ENCODE measurements at regions not wholly inside any gene's neighbourhood (a gene's known extent, or its start where the extent isn't known, plus 50 kb on each side); places are given as distances from the start of the nearest gene placed in this dataset.

DNA sequence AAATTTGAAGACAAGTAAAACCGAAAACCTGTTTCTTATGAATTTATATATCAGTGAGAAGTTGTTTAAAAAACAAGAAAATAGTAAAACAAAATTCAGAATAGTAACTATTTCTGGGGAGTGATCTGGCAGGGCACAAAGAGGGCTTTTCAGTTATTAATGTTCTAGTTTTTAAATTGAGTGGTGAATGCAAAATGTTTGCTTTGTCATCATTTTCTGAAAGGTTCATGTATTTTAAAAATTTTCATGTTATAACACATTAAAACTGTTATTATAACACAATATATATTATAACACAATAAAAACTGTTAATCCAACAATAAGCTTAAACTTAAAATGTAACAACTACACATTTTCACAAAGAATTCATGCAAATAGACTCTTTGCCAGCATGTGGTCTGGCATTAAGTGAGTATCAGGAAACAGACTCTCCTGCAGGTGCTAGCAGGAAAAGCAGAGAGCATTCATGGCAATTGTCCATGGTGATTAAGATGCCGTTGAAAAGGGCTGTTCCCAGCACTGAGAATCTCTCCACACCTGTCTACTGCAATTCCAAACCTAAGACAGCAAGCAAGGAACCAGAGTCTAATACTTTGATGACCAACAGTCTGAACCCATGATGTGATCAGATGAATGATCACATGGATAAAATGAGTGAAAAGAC is 204.9 kb downstream of the TBX15 start:
- H3K27me3 ChIP-seq (ENCODE audit: insufficient read depth, low read length), result no peaks in the 10 kb centered on the region
- H3K36me3 ChIP-seq (ENCODE audit: insufficient read depth, low read length), result no peaks in the 10 kb centered on the region
- no peaks in the 10 kb centered on the region for H3K4me1 ChIP-seq (ENCODE audit: insufficient read depth, low read length, severe bottlenecking)
- H3K4me2 ChIP-seq (ENCODE audit: low read length), result no peak overlapping the region
- no peak overlapping the region for H3K27ac ChIP-seq (ENCODE audit: low read depth, low read length, poor library complexity, severe bottlenecking)
- TF ChIP-seq, protein P1, sequence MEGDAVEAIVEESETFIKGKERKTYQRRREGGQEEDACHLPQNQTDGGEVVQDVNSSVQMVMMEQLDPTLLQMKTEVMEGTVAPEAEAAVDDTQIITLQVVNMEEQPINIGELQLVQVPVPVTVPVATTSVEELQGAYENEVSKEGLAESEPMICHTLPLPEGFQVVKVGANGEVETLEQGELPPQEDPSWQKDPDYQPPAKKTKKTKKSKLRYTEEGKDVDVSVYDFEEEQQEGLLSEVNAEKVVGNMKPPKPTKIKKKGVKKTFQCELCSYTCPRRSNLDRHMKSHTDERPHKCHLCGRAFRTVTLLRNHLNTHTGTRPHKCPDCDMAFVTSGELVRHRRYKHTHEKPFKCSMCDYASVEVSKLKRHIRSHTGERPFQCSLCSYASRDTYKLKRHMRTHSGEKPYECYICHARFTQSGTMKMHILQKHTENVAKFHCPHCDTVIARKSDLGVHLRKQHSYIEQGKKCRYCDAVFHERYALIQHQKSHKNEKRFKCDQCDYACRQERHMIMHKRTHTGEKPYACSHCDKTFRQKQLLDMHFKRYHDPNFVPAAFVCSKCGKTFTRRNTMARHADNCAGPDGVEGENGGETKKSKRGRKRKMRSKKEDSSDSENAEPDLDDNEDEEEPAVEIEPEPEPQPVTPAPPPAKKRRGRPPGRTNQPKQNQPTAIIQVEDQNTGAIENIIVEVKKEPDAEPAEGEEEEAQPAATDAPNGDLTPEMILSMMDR (IDR thresholded peaks at IDR 0.05; ENCODE audit: low read length), result no peak
- no peak for TF ChIP-seq EZH2 (IDR thresholded peaks at IDR 0.05; ENCODE audit: borderline replicate concordance, low read length)
- no peaks in the 10 kb centered on the region for H3K9me3 ChIP-seq (ENCODE audit: low read length)
- H3K9me2 ChIP-seq (ENCODE audit: low read depth, low read length), result no peaks in the 10 kb centered on the region
- H3F3A ChIP-seq (ENCODE audit: insufficient read depth, low read length), result no peaks in the 10 kb centered on the region
- no peaks in the 10 kb centered on the region for H4K20me1 ChIP-seq (ENCODE audit: insufficient read depth, low read length)
- no peak overlapping the region for H2AFZ ChIP-seq (ENCODE audit: low read length)
- no peaks in the 10 kb centered on the region for H3K79me2 ChIP-seq (ENCODE audit: insufficient read depth, low read length)
- H3K9ac ChIP-seq (ENCODE audit: low read length), result no peak overlapping the region
- no peak overlapping the region for H3K4me3 ChIP-seq (ENCODE audit: low read depth, low read length, poor library complexity, severe bottlenecking)

DNA sequence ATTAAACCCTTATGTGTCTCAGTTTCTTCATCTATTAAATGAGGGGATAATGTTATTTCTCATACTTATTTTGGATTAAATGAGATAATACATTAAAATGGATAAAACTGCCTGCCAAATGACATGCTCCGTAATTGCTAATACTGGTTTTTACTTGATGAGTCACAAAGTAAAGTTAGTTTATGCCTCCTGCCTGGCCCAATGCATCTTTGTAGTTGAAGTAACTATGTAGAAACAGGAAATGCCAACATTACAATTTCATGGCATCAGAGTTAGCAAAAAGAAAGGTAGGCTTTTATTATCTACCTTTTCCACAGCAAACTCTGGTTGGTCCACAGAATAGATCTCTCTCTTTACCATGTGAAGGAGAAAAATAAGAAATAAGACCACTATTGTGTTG is 214.5 kb downstream of the TBX15 start:
- Histone ChIP-seq H3K9ac (ENCODE audit: low read length) (no peak overlapping the region), H3K9me3 (ENCODE audit: low read length) (no peaks in the 10 kb centered on the region), H3K27me3 (ENCODE audit: insufficient read depth, low read length) (no peaks in the 10 kb centered on the region), H3K4me3 (ENCODE audit: low read depth, low read length, poor library complexity, severe bottlenecking) (no peak overlapping the region), H4K20me1 (ENCODE audit: insufficient read depth, low read length) (no peaks in the 10 kb centered on the region), H2AFZ (ENCODE audit: low read length) (no peak overlapping the region), H3K9me2 (ENCODE audit: low read depth, low read length) (no peaks in the 10 kb centered on the region), H3K36me3 (ENCODE audit: insufficient read depth, low read length) (no peaks in the 10 kb centered on the region), H3F3A (ENCODE audit: insufficient read depth, low read length) (no peaks in the 10 kb centered on the region), H3K4me1 (ENCODE audit: insufficient read depth, low read length, severe bottlenecking) (no peaks in the 10 kb centered on the region), H3K4me2 (ENCODE audit: low read length) (no peak overlapping the region), H3K79me2 (ENCODE audit: insufficient read depth, low read length) (no peaks in the 10 kb centered on the region), H3K27ac (ENCODE audit: low read depth, low read length, poor library complexity, severe bottlenecking) (no peak overlapping the region)
- TF ChIP-seq, protein P1 (IDR thresholded peaks at IDR 0.05; ENCODE audit: low read length), result no peak
- no peak for TF ChIP-seq EZH2 (IDR thresholded peaks at IDR 0.05; ENCODE audit: borderline replicate concordance, low read length)

DNA sequence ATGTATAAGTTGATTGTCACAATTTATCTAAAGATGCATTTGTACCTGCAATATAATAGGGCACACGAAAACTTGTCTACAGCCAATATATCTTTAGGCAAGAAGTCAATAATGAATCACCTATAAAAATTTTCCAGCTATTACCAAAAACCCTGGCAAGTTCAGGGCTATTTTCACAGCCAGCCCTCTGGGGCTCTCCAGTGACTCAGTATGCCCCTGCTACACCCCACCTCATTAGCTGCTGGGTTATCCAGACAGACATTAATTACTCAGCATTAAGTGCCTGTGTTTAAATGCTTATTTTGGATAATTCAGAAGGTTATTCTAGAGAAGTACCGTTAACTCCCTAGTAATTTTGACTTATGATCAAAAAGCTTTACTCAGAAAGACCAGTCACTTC is 220.2 kb downstream of the TBX15 start:
- Histone ChIP-seq H2AFZ (ENCODE audit: low read length) (no peak overlapping the region), H3F3A (ENCODE audit: insufficient read depth, low read length) (no peaks in the 10 kb centered on the region), H3K9me2 (ENCODE audit: low read depth, low read length) (no peaks in the 10 kb centered on the region)

More for the DNA sequence above, 220.2 kb downstream of the TBX15 start:
- Histone ChIP-seq H3K4me2 (ENCODE audit: low read length) (no peak overlapping the region), H3K9me3 (ENCODE audit: low read length) (0 out of 2 replicates have a peak, but pooled peaks cover 5% of the 10 kb centered on the region), H4K20me1 (ENCODE audit: insufficient read depth, low read length) (no peaks in the 10 kb centered on the region), H3K79me2 (ENCODE audit: insufficient read depth, low read length) (no peaks in the 10 kb centered on the region), H3K27ac (ENCODE audit: low read depth, low read length, poor library complexity, severe bottlenecking) (no peak overlapping the region), H3K4me3 (ENCODE audit: low read depth, low read length, poor library complexity, severe bottlenecking) (no peak overlapping the region), H3K27me3 (ENCODE audit: insufficient read depth, low read length) (no peaks in the 10 kb centered on the region), H3K4me1 (ENCODE audit: insufficient read depth, low read length, severe bottlenecking) (no peaks in the 10 kb centered on the region), H3K9ac (ENCODE audit: low read length) (no peak overlapping the region), H3K36me3 (ENCODE audit: insufficient read depth, low read length) (no peaks in the 10 kb centered on the region)
- TF ChIP-seq EZH2 (IDR thresholded peaks at IDR 0.05; ENCODE audit: borderline replicate concordance, low read length), result no peak
- TF ChIP-seq, protein P1 (IDR thresholded peaks at IDR 0.05; ENCODE audit: low read length), result no peak
